ENCODE measurements at regions not wholly inside any gene's neighbourhood (a gene's known extent, or its start where the extent isn't known, plus 50 kb on each side); places are given as distances from the start of the nearest gene placed in this dataset.
A peak's percentile ranks its signal among the peaks of the same experiment; 100 is the strongest.

GRCh38 chr6:113425977-113426660, 431.0 kb upstream of the MARCKS start:
- no peaks in the 10 kb centered on the region for H3K36me3 ChIP-seq
- no peak for DNase-seq
- TF ChIP-seq, protein P1, sequence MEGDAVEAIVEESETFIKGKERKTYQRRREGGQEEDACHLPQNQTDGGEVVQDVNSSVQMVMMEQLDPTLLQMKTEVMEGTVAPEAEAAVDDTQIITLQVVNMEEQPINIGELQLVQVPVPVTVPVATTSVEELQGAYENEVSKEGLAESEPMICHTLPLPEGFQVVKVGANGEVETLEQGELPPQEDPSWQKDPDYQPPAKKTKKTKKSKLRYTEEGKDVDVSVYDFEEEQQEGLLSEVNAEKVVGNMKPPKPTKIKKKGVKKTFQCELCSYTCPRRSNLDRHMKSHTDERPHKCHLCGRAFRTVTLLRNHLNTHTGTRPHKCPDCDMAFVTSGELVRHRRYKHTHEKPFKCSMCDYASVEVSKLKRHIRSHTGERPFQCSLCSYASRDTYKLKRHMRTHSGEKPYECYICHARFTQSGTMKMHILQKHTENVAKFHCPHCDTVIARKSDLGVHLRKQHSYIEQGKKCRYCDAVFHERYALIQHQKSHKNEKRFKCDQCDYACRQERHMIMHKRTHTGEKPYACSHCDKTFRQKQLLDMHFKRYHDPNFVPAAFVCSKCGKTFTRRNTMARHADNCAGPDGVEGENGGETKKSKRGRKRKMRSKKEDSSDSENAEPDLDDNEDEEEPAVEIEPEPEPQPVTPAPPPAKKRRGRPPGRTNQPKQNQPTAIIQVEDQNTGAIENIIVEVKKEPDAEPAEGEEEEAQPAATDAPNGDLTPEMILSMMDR (IDR thresholded peaks at IDR 0.05): no peak
- TF ChIP-seq EP300 (IDR thresholded peaks at IDR 0.05): no peak
- H3K27me3 ChIP-seq: no peaks in the 10 kb centered on the region
- H3K27ac ChIP-seq: no peak overlapping the region
- no peak for ATAC-seq (ENCODE audit: low FRiP score in 2 of 2)
- H3K4me1 ChIP-seq: no peaks in the 10 kb centered on the region
- 82 to 91% methylated on average over 3 of the region's 3 CpGs for WGBS, 2 donors
- H3K9me3 ChIP-seq: no peaks in the 10 kb centered on the region
- no peak overlapping the region for H3K4me3 ChIP-seq

DNA sequence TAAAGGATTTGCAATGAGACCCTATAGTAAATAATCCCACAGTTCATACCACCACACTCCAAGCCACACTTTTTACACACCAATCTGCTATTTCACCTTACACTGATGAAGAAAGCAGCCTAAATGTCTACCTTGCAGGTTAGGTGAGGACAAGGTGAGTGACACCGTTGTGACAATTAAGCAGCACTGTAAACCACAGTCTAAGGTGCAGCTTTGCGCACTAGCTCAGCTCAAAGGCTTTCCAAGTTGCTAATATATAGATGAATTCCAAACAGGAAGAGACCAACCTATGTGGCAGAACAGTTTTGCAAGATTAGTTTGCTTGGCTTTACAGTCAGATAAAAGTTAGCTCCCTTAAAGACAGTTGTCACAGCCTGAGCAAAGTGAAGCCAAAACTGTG, 429.5 kb upstream of the MARCKS start:
- TF ChIP-seq POLR2A (IDR thresholded peaks at IDR 0.05) (no peak), POLR2AphosphoS5 (IDR thresholded peaks at IDR 0.05) (no peak), EP300 (IDR thresholded peaks at IDR 0.05) (no peak)
- TF ChIP-seq, protein P1 (IDR thresholded peaks at IDR 0.05): no peak
- H3K36me3 ChIP-seq: no peaks in the 10 kb centered on the region
- H3K4me1 ChIP-seq: peaks cover 0 to 5% (median 2%) of the 10 kb centered on the region in 4 donors
- H3K4me3 ChIP-seq: no peak overlapping the region
- DNase-seq (no peak), ATAC-seq (ENCODE audit: low FRiP score in 2 of 2) (no peak)
- no peak overlapping the region for H3K27ac ChIP-seq
- no peaks in the 10 kb centered on the region for H3K9me3 ChIP-seq
- 94 to 97% methylated on average over 2 of the region's 2 CpGs for WGBS, 2 donors
- H3K27me3 ChIP-seq: no peaks in the 10 kb centered on the region

GRCh38 chr6:113428702-113429101, 428.4 kb upstream of the MARCKS start:
- no peak for ATAC-seq (ENCODE audit: low FRiP score in 2 of 2)
- WGBS, 2 donors: 79% methylated on average over 4 of the region's 4 CpGs

DNA sequence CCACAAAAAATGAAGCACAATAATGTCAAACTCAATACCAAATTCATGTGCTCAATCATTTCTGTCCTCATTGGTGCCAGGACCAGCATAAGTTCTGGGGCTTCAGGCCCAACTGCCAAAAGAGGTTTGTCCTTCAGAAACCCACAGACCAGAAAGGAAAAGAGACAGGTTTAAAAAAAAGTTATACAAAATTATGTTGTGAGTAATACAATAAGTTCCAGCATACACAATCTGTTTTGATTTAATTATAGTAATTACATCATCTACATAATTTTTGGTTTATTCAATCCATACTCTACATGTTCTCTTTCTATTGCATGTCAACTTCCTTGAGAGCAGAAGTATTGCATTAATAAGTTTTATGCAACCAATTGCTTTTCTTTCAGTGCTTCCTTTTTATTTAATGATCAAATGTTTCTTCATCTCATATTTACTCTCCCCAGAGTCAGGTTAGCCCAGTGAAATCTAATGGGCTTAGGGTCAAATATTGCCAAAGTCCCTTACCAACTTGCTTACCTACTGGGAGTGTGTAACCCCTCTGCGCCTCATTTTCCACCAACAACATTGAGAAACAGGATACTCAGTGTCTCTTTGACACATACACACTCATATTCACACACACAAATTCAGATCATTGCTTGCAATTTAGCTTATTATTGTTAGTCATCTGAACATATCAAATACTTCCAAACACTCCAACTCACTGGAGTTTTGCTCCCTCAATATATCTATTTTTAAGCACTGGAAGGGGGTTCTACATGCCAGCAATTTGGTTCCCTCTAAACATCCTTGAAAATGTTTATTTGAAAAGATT, 424.4 kb upstream of the MARCKS start:
- H3K36me3 ChIP-seq: no peaks in the 10 kb centered on the region
- DNase-seq (no peak), ATAC-seq (ENCODE audit: low FRiP score in 2 of 2) (peak in 1 of 2 donors; percentile 23)
- H3K9me3 ChIP-seq: no peaks in the 10 kb centered on the region
- TF ChIP-seq POLR2A (IDR thresholded peaks at IDR 0.05) (no peak), EP300 (IDR thresholded peaks at IDR 0.05) (no peak), POLR2AphosphoS5 (IDR thresholded peaks at IDR 0.05) (no peak)
- TF ChIP-seq, protein P1 (IDR thresholded peaks at IDR 0.05): no peak
- no peaks in the 10 kb centered on the region for H3K27me3 ChIP-seq
- H3K4me1 ChIP-seq: peaks cover 17 to 20% (median 18%) of the 10 kb centered on the region in 4 donors
- H3K4me3 ChIP-seq: no peak overlapping the region
- WGBS, 2 donors: 61 to 70% methylated on average over 1 of the region's 1 CpG
- H3K27ac ChIP-seq: peak overlapping the region in 2 of 4 donors; percentile 53 to 54

More at GRCh38 chr6:113428702-113429101, 428.4 kb upstream of the MARCKS start:
- Histone ChIP-seq H3K4me3 (no peak overlapping the region), H3K27ac (no peak overlapping the region), H3K36me3 (no peaks in the 10 kb centered on the region), H3K9me3 (no peaks in the 10 kb centered on the region), H3K4me1 (peaks cover 10 to 15% (median 13%) of the 10 kb centered on the region in 4 donors), H3K27me3 (no peaks in the 10 kb centered on the region)
- TF ChIP-seq POLR2A (IDR thresholded peaks at IDR 0.05) (no peak), POLR2AphosphoS5 (IDR thresholded peaks at IDR 0.05) (no peak), EP300 (IDR thresholded peaks at IDR 0.05) (no peak)
- TF ChIP-seq, protein P1 (IDR thresholded peaks at IDR 0.05): no peak
- no peak for DNase-seq
